Stimulated activated CD4-positive, alpha-beta T cell treated with anti-CD3 and anti-CD28 coated beads, Interleukin-15, amount 100 ng/mL, for 1 hour (primary cell): ENCODE measurements at regions not wholly inside any gene's neighbourhood (a gene's known extent, or its start where the extent isn't known, plus 50 kb on each side); places are given as distances from the start of the nearest gene placed in this dataset.

Experiments
- DNase-seq, 2 donors: peaks; one replicate each; pipeline ENCODE4 v3.0.0-alpha.2; 2020; ENCODE audit warnings: low read depth in 1 of 2, low spot score in 1 of 2

DNA sequence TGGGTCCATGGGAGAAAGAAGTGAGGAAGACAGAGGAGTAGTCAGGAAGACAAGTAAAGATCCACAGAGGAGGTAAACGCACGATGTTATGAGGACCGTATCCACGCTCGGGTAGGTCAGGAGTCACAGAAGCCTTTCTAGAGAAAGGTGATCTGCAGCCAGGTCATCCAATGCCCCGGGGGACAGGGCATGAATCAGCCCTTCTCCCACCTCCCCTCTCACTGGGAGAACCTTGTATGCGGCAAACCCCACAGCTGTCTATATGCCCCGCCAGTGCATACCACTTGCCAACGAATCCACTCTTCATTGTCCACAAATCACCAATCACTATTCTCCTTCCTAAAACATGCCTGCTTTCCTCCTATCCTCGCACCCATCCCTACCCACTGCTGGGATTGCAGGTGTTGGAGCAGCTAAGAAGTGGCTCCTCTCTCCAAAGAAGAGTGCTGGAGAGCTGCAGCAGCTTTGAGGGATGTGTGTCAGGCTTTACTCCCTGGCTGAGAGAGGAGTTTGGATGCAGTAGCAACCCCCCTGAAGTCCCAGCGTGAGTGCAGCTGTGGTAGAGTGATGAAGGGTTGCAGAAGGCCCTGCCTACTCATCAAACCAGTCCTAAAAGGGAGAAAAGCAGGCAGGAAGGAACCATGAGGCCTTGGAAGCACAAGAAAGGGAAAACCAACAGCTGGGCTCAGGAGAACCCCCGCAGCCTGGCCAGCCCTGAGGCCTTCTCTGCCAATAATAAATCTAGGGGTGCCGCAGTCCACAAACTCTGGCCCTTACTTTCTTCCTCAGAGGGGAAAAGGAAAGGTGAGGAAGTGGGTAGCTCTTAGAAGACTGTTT is 102.2 kb upstream of the GADD45A start:
- DNase-seq, result no peak

DNA sequence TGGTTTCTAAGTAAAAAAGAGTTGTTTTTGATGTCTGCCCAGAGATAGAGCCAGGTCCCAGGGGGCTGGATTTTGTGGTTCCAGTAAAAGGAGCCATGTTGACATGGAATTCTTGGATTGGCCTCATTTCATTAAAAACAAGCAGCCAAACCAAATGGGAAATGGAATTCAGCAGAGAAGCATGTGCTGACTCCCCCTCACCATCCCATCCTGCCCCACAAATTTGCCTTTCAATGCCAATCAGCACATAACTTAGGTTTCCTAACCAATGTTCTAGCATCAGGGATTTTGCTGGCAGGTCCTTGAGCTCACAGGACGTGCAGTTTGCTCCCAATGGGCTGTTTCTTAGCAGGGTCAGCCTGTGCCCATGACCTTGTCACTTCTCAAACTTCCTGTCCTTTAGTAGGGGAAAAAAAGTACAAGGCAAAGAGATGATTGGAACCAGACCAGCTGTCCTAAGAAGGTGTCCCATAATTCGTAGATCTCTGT is 101.5 kb upstream of the GADD45A start:
- DNase-seq, result no peak

DNA sequence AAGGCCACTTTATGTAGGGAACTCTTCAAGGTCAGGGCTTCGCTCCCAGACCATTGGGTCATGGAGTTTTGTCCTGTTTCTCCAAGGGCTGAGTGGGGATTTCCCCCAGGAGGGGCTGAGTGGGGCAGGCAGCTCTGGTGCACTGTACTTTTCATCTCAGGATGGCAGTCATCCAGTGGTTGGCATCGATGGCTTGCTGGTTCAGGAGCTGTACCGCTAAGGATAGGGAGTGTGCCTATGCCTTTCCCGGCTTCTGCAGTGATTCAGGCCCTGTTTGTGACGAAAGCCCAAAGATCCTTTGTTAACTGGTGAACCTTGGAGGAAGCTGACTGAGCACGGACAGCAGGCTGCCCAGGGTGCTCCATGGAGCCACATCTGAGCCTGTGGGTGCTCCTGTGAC is 100.1 kb upstream of the GADD45A start:
- DNase-seq, result no peak

DNA sequence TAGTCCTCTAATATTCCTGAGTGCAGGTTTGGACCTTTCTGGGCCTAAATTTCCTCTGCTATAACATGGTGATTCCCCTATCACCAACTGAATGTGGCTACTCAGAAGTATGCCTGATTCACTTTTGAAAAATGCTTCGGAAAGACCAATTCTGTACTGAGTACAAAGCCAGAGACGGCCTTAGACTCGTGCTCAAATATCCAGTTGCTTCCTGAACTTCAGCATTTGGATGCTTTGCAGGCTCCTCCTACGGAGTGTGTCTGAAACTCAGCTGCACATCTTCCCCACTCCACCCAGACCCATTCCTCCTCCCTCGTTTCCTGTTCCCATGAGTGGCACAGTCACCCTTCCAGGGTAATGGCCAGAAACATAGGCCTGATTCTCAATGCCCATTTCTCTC is 98.4 kb upstream of the GADD45A start:
- no peak for DNase-seq

DNA sequence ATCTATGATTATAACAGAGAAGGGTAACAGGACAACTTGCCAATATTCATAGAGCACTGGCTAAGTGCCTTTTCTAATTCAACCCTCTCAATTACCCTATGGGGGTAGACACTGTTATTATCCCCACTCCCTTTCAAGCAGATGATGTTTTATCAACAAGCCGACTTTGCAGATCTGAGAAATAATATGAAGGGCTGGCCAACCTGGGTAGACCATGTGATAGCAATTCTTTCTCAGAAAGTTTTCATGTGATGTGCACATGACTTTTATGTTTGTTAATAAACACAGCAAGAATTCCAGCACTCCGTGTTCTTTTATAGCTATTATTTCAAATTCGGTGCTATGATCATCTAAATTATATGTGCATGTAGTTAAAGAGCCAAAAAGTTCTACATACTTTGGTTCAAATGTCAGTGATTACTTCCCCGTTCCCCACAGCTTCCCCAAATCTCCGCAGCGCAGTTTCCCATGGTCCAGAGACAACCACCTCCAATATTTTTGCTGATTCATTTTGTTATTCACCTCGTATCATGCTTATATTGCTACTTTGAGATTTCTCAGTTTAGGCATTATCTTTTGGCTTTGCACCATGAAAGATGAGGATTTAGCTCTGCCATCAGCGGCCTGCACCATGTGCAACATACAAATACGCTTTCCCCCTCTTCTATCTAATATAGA is 96.7 kb upstream of the GADD45A start:
- DNase-seq, result no peak

DNA sequence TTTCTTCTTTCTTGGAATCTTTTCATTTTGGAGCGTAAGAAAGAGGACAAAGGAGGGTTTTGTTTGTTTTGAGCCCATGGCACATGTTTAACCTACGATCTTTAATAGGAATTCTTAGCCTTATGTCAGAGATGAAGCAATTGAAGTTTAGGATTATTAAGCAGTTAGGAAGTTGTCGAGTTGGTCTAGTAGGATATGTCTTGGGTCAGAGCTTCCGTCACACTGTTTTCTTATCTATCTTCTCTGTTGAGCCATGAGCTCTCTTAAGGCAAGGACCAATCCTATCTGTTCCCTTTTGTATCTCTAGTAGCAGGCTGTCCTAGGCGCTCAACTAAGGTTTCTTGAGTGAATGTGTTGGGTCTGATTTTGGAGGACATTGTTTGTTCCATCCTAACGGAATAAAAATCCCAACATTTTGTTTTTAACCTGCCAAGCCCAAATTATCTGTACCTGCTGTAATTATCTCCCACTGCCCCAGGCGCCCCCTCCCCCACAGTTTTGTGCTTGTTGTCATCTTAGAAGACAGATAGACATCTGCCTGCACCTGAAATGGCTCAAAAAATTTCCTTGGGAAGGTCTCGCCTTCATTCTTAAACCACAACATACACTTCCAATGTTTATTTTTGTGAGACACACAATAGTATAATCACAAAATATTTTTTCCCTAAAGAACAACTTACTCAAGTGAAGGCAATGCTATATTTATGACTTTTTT is 95.3 kb upstream of the GADD45A start:
- no peak for DNase-seq

DNA sequence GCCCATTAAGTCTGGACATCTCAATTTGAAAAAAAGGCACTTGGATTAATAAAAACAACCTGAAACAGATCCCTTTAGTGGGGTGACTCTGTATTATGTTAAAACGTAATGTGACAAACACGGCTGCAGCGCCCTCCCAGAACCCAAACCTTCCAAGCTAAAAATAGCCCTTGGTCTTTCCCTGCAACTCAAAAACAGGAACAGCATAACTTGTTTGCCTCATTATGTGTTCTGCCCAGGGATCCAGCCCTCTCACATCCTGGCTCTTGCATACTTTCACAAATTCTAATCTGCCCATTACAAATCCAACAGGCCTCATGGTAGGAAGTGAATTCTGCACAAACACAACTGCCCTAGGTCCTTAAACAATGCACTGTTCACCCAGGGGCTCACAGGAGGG is 94.7 kb upstream of the GADD45A start:
- no peak for DNase-seq

DNA sequence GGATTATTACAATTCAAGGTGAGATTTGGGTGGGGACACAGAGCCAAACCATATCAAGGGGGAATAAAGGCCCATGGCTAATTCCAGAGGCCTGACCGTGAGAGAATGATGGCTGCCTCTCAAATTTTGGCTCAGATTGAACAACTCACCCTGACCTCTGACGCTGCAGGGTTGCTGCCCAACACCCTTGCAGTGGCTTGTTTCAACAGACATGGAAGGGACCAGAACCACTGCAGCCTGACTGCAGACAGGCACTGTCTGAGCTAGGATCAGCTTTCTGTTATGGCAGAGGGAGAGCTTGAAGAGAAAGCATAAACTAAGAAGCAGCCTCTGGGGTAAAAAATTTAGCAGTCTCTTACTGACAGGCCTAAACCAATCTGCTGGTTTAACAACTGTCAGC is 90.2 kb upstream of the GADD45A start:
- DNase-seq, result no peak

DNA sequence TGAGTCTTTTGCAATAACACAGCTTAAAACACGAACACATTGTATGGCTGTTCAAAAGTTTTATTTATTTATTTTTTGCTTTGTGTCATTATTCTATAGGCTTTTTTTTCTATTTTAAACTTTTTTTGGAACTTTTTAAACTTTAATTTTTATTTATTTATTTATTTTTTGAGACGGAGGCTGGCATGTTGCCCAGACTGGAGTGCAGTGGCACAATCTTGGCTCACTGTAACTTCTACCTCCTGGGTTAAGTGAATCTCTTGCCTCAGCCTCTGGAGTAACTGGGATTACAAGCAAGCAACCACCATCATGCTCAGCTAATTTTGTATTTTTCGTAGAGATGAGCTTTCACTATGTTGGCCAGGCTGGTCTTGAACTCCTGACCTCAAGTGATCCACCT is 88.3 kb upstream of the GADD45A start:
- DNase-seq, result no peak

DNA sequence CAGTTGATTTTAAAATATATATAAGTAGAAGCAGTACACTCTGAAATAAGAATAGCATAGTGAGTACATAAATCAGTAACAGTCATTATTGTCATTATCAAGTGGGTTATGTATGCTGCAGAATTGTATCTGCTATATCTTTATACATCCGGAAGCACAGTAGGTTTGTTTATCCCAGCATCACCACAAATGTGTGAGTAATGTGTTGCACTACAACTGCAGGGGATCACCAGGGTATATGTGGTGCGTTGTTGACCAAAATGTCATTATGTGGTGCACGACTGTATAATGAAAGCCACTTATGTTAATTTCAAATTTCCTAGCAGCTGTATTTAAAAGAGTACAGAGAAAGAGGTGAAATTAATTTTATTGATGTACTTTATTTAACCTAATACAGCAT is 87.7 kb upstream of the GADD45A start:
- DNase-seq, result no peak

DNA sequence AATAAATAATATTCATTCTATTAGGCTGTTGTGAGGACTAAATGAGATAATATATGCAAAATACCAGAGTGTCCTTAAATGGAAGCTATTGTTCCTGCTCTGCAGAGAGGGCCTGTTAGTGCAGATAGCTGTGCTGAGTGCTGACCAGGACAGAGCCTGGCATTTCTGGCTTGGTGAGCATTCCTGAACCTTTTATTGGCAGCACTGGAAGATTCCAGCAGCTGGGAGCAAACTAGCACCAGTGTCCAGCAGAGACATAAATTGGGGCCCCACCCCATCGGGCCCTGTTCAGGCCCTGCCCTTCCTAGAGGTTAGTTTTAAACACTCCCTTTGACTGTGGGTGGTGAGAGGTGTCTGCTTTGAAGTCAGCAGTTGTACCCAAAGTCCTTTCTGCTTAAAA is 85.9 kb upstream of the GADD45A start:
- no peak for DNase-seq

DNA sequence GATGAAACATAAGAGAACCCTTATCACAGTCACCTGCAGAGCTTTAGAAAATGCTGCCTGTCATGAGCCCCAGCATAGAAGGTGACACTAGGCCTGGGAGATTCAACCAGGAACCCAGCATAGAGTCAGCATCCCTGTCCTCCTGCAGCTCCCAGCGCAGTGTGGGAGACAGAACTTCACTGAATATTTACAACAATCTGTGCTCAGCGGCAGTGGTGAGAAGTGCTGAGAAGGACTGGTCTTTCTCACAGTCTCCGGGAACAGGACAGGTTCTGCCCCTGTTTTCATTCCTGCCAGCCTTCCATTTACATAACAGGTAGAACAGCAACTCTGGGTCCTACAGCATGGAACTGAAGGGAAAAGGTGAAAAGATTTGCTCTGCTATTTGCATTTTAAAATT is 83.5 kb upstream of the GADD45A start:
- no peak for DNase-seq

DNA sequence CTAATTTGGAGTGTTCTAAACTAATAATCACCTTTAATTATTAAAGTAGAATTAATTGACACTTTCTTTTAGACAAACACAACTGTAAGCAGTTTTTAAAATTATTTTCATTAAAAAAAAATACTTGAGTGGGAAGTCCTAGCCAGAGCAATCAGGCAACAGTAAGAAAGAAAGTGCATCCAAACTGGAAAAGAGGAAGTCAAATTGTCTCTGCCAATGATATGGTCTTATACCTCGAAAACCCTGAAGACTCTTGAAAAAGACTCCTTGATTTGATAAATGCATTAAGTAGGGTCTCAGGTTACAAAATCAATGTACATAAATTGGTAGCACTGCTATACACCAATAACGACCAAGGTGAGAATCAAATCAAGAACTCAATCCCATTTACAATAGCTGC is 83.0 kb upstream of the GADD45A start:
- DNase-seq, result no peak

DNA sequence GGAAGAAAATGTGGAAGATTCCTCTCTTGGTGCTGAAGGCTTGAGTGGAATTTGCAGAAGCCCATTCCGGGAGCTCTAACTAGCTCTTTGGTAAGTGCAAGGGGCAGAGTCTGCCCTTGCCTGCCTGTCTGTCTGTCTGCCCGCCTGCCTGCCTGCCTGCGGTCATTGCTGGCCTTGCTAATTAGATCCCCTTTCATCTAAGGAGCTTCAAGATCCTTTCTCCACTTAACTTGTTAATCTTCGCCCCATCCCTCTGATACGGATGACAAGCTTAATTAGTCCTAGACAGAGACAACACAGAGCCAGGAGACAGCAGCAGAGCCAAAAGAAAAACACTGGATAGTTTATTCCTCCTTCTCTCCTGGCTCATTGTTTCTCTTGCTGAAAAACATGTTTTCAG is 80.2 kb upstream of the GADD45A start:
- no peak for DNase-seq

DNA sequence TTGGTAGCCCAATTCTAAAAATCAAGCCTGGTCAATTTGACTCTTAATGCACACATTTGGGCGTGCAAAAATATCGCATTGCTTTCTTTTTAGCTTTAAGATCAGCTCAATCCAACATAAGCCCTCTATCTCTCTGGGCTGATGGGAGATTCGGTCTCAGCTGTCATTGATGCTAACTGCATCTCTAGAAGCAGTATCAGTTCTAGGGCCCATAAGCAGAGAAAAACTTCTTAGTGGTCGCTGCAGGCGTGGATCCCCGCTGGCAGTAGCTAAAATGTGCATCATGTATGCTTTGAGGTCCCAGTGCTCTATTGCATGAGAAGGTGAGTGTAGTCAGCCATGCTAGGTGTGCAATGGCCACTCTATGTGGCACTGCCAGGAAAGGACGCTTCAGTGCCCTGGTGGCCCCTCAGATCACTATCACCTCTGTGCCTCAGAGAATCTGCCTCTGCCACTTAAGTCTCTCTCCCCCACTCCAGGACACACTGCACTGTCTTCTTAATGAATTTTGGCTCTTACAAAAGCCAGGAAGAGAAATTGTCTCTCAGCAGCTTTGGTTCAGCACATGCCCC is 79.7 kb upstream of the GADD45A start:
- no peak for DNase-seq

DNA sequence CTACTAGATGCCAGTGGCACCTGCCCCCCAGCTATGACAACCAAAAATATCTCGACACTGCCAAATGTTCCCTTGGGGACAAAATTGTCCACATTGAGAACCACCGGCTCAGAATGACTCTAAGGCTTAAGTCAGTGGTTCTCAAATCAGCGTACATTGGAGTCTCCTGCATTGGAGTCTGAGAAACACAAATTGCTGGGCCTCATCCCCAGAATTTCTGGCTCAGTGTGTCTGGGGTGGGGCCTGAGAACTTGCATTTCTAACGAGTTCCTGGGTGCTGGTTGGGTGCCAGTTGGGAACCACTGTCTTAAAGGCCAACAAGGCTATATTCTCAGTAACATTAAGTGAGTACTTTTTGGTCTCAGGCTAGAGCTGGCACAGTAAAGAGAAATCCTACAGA is 77.7 kb upstream of the GADD45A start:
- DNase-seq, result no peak

DNA sequence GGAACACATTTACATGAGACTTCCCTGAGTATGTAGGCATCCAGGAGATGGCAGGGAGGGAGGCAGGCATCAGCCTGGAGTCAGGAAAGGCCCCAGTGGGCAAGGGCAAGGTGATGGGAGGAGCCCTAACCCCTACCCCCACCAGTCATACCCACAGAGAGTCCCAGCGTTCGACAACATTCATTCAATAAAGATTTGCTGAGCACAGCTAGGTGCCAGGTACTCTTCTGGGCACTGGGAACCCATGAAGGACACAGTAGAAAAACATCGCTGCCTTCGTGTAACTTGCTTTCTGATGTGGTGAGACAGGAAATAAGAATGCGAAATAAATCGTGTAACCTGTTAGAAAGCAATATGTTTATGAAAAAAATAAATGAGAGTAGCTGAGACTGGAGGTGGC is 77.3 kb upstream of the GADD45A start:
- no peak for DNase-seq

DNA sequence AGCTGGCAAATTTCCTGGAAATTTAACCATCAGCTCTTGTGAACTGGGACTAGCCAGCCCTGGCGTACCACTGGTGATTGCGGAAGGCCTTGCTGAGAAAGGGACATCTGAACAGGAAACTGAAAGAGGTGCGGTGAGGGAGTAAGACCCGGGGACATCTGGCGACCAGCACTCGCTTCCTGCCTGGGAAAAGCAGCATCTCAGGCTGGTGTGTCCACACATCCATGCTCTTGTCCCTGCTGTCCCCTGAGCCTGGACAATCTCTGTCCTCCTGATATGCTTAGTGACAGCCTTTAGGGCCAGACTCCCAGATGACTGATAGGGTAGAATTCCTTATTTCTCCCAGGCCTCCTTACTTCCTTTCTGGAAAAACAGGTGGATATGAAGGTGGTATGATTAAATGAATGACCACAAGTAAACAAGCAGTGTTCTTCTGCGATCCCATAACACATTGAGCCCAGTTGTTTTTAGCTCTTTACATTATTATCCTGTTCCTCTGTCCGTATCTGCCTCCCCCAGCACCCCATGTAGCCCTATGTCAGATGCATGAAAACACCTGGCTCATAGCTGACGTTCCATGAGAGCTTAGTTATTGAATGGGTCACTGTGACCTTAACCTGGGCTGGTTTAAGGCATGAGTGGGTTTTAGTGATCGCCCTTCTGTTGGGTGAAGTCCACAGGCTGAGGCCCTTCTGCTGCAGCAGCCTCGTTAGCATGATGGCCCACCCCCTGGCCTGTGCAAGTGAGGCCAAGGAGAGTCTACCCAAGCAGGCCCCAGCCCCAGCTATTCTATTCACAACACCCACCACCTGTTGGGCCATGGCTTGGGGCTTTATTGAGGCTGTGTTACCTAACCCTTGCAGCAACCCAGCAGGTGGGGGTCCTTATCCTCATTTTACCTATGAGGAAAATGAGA is 76.1 kb upstream of the GADD45A start:
- no peak for DNase-seq

DNA sequence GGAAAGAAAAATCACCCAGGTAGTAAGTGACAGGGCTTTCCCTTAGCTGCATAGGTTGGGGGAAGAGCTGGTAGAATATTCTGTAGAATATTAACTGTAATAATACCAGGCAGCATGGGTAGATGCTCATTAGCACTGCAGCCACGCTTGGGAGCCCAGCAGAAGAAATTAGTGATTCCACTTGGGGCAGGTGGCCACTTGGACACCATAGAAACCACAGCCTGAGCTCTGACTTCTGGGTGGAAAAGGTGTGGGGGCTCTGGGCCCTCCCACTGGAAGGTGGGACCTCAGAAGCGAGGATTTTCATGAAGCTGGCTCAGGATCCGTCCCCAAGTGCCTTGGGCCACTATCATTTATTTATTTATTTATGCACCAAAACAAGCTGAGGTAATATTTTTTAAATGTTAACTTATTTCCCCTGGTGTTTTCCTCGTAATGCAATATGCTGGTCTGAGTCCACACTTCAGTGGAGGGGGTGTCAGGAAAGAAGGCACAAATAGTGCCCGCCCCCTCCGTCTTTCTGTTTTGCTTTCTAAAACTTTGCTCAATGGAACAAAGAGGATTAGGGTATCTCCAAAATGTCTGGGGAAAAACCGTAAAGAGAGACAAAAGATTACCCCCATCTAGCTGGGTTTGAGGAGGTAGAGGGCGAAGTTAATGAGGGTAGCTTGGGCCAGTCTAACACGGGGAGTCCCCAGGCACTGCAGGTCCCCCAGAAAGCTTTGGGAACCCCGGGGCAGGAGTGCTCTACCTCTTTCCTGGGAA is 75.2 kb upstream of the GADD45A start:
- DNase-seq, result no peak

DNA sequence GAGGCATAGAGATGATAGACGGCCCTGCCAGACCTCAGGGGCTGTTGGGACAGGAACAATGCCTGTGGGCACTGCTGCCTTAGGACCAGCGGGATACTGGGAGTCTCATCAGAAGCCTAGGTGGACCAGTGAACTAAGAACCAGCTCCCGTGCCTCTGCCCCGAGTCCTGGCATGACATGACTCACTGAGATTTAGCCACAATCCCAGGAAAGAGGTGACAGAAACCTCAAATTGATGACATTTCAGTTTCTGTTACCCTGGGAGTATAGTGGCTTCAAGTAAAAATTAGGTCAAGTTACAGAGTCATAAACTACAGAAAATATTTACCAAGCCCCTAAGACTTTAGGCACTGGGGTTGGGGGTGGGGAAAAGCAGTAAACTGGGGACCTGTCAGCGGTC is 74.6 kb upstream of the GADD45A start:
- no peak for DNase-seq
